HepG2 (cell line): ENCODE measurements at regions not wholly inside any gene's neighbourhood (a gene's known extent, or its start where the extent isn't known, plus 50 kb on each side); places are given as distances from the start of the nearest gene placed in this dataset.

Experiments used
- ATAC-seq: fragments of 200-7000 bp; cut with Tn5 transposase; 3 replicates; pipeline ENCODE4 v1.9.1; 2020; ENCODE audit warnings: mild to moderate bottlenecking, moderate library complexity
- BruUV-seq: library from RNA; stranded (reverse); fragments of 400-500 nt; replicated peaks from 2 replicates; lab custom pipeline; 2021; lab: Mats Ljungman, UMichigan
- CTCF ChIA-PET: fragments of 300-600 bp; formaldehyde crosslinking; extraction: SDS; loops from one replicate; lab custom pipeline; 2021; ENCODE audit warnings: low total read pairs, inconsistent platforms, low intra/inter-chr PET ratio; lab: Yijun Ruan, JAX
- POLR2A ChIA-PET: fragments of 350-600 bp; sonication (Branson Sonifier 250); formaldehyde crosslinking; loops from one replicate; lab custom pipeline; 2020; ENCODE audit warnings: antibody characterized with exemption, inconsistent platforms; lab: Yijun Ruan, JAX
- DNase-seq: peaks from one replicate; pipeline ENCODE4 v3.0.0-alpha.2; 2015; ENCODE audit warnings: low spot score
- FAIRE-seq: peaks from 3 replicates; lab custom pipeline; 2011; peaks lifted over from hg19 to GRCh38; lab: Jason Lieb, UNC
- H2AFZ ChIP-seq: one replicate; pipeline ENCODE4 v1.6.1; 2011; ENCODE audit warnings: low read length, inconsistent platforms
- H3K27ac ChIP-seq: fragments of 300-600 bp; 3 replicates; pipeline ENCODE4 v1.8.0; 2011; ENCODE audit warnings: mixed run types, mild to moderate bottlenecking, mixed read lengths, low read length, inconsistent platforms; ENCODE audit not compliant: insufficient read depth; ENCODE audit errors: extremely low read length
- H3K27me3 ChIP-seq, 2 experiments: fragments of 200-600 bp in 1 of 2; 2 replicates in 1 of 2; 3 replicates in 1 of 2; pipeline versions ENCODE4 v1.6.0 to v1.8.0; 2011; ENCODE audit warnings: low read length in 2 of 2, mild to moderate bottlenecking in 2 of 2, moderate library complexity in 2 of 2, inconsistent platforms in 1 of 2; ENCODE audit not compliant: insufficient read depth in 2 of 2, control insufficient read depth in 1 of 2
- H3K36me3 ChIP-seq, 2 experiments: fragments of 200-600 bp in 1 of 2; replicated peaks in 1 of 2; 2 replicates in 1 of 2; 3 replicates in 1 of 2; pipeline versions ENCODE4 v1.5.1 to v1.8.0; 2011; ENCODE audit warnings: low read length in 2 of 2, inconsistent platforms in 1 of 2; ENCODE audit not compliant: insufficient read depth in 2 of 2, control insufficient read depth in 1 of 2
- H3K4me1 ChIP-seq: 2 replicates; pipeline ENCODE4 v1.5.1; 2012; ENCODE audit warnings: low read length, inconsistent platforms; ENCODE audit not compliant: insufficient read depth
- H3K4me2 ChIP-seq: 2 replicates; pipeline ENCODE4 v1.6.0; 2011; ENCODE audit warnings: low read depth, low read length, inconsistent platforms
- H3K4me3 ChIP-seq, 3 experiments: fragments of 200-600 bp in 1 of 3; sonication (generic), shearing (Covaris generic) in 1 of 3; replicated peaks in 1 of 3; 2 replicates each; pipeline ENCODE4 v1.5.1; 2011 to 2016; ENCODE audit warnings: low read length in 3 of 3, inconsistent platforms in 2 of 3, low read depth in 2 of 3, mild to moderate bottlenecking in 2 of 3, control low read depth in 1 of 3, mixed read lengths in 1 of 3; ENCODE audit not compliant: insufficient read depth in 1 of 3
- H3K79me2 ChIP-seq: one replicate; pipeline ENCODE4 v1.6.1; 2011; ENCODE audit warnings: low read length, inconsistent platforms; ENCODE audit not compliant: insufficient read depth
- H3K9ac ChIP-seq: 2 replicates; pipeline ENCODE4 v1.6.0; 2011; ENCODE audit warnings: mild to moderate bottlenecking, low read depth, low read length, inconsistent platforms; ENCODE audit not compliant: insufficient read depth
- H3K9me3 ChIP-seq: 2 replicates; pipeline ENCODE4 v1.5.1; 2012; ENCODE audit warnings: mild to moderate bottlenecking, low read length
- H4K20me1 ChIP-seq: 2 replicates; pipeline ENCODE4 v1.6.0; 2011; ENCODE audit warnings: inconsistent platforms, mild to moderate bottlenecking, low read length, moderate library complexity; ENCODE audit not compliant: insufficient read depth
- CTCF ChIP-seq: sonication (generic); formaldehyde crosslinking; IDR thresholded peaks from 2 replicates; pipeline ENCODE4 v1.5.0; 2020; ENCODE audit warnings: mild to moderate bottlenecking, missing genetic modification reagents, moderate library complexity
- DRAP1 ChIP-seq: IDR thresholded peaks from 2 replicates; pipeline ENCODE4 v1.6.1; 2016; ENCODE audit warnings: missing genetic modification reagents, missing compliant biosample characterization
- EEA1 ChIP-seq: sonication (generic); formaldehyde crosslinking; IDR thresholded peaks from 2 replicates; pipeline ENCODE4 v1.5.1; 2020; ENCODE audit warnings: mild to moderate bottlenecking, missing genetic modification reagents, borderline replicate concordance
- PPARG ChIP-seq: conservative IDR thresholded peaks from 2 replicates; pipeline ENCODE4 v1.6.1; 2016; ENCODE audit warnings: missing biosample characterization, missing genetic modification reagents
- RBFOX2 ChIP-seq: fragments of 200-400 bp; formaldehyde crosslinking; IDR thresholded peaks from 2 replicates; pipeline ENCODE4 v1.6.1; 2017; ENCODE audit warnings: low read depth, mild to moderate bottlenecking, low read length
- SP2 ChIP-seq: sonication (generic); formaldehyde crosslinking; IDR thresholded peaks from 2 replicates; pipeline ENCODE4 v1.5.1; 2020; ENCODE audit warnings: mild to moderate bottlenecking, missing genetic modification reagents
- STAG1 ChIP-seq: sonication (generic); formaldehyde crosslinking; IDR thresholded peaks from 2 replicates; pipeline ENCODE4 v1.4.0; 2020; ENCODE audit warnings: missing genetic modification reagents
- STAT5B ChIP-seq: sonication (generic); formaldehyde crosslinking; IDR thresholded peaks from 2 replicates; pipeline ENCODE4 v1.4.0; 2020; ENCODE audit warnings: missing genetic modification reagents
- ZKSCAN1 ChIP-seq: fragments of 150-350 bp; IDR thresholded peaks from 2 replicates; pipeline ENCODE4 v1.6.1; 2014; ENCODE audit warnings: low read length
- ZNF776 ChIP-seq: sonication (generic); formaldehyde crosslinking; IDR thresholded peaks from 2 replicates; pipeline ENCODE4 v1.4.0; 2020; ENCODE audit warnings: mild to moderate bottlenecking, missing genetic modification reagents
- WGBS: methylation state at CpG from one replicate; pipeline ENCODE4 v1.1.6; 2017; ENCODE audit warnings: low lambda C conversion rate; 5-methylcytosine and 5-hydroxymethylcytosine counted together
- in situ Hi-C: cut with HindIII; loops from 2 replicates; pipeline ENCODE4 v1.10.0; 2017; ENCODE audit warnings: low pct_unique_long_range_greater_than_20kb; ENCODE audit not compliant: extremely low pct_ligation_motif_present
- intact Hi-C: fragments of 100-400 bp; cut with micrococcal nuclease; formaldehyde crosslinking; loops from one replicate; pipeline ENCODE4 v1.10.0; 2022; ENCODE audit not compliant: unreplicated experiment
- TF ChIP-seq, protein P1 (sequence below): sonication (generic); formaldehyde crosslinking; IDR thresholded peaks from 2 replicates; pipeline ENCODE4 v1.4.0; 2020; ENCODE audit warnings: mild to moderate bottlenecking, missing genetic modification reagents

DNA sequence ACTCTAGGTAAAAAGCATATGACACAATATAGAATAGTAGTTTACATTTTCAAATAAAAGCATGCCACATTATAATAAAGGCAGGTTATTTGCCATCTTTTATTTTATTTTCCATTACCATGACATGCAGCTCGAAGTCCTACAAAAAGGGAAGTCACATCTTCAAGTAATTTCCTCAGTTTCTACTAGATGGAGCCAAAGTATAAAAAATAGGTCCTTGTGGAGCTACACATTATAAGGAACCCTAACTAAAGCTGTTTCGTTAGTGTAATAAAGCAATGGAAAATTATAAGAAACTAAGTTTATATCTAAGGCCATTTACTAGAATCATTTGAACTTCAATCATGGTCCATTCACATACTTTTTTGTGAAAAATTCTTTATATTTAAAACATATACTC is 674.5 kb downstream of the KCNJ3 start:
- Histone ChIP-seq H3K27ac (no peak overlapping the region), H3K27me3 (no peaks in the 10 kb centered on the region), H3K4me2 (no peak overlapping the region), H3K9ac (no peak overlapping the region), H3K79me2 (no peaks in the 10 kb centered on the region), H3K9me3 (no peaks in the 10 kb centered on the region), H4K20me1 (no peaks in the 10 kb centered on the region), H3K36me3 (no peaks in the 10 kb centered on the region), H3K4me3 (no peak overlapping the region), H3K4me1 (no peaks in the 10 kb centered on the region), H2AFZ (no peak overlapping the region)
- FAIRE-seq (no peak), DNase-seq (no peak), ATAC-seq (no peak)
- POLR2A ChIA-PET = no interaction called here
- CTCF ChIA-PET = no interaction called here
- TF ChIP-seq ZKSCAN1 (no peak), DRAP1 (no peak), EEA1 (CRISPR knock-in tag) (no peak), ZNF776 (CRISPR knock-in tag) (no peak), STAT5B (CRISPR knock-in tag) (no peak), SP2 (CRISPR knock-in tag) (no peak), STAG1 (CRISPR knock-in tag) (peak; percentile 60), CTCF (CRISPR knock-in tag) (peak; percentile 31), PPARG (CRISPR knock-in tag) (no peak), RBFOX2 (no peak)
- TF ChIP-seq, protein P1, sequence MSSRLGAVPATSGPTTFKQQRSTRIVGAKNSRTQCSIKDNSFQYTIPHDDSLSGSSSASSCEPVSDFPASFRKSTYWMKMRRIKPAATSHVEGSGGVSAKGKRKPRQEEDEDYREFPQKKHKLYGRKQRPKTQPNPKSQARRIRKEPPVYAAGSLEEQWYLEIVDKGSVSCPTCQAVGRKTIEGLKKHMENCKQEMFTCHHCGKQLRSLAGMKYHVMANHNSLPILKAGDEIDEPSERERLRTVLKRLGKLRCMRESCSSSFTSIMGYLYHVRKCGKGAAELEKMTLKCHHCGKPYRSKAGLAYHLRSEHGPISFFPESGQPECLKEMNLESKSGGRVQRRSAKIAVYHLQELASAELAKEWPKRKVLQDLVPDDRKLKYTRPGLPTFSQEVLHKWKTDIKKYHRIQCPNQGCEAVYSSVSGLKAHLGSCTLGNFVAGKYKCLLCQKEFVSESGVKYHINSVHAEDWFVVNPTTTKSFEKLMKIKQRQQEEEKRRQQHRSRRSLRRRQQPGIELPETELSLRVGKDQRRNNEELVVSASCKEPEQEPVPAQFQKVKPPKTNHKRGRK (CRISPR knock-in tag) = no peak
- WGBS = 0% methylated on average over 2 of the region's 2 CpGs
- in situ Hi-C loops = loop anchor here (10.0 kb wide), 1 partner anchor 1822 kb away; no protein-coding TSS in a partner anchor
- intact Hi-C loops = loop anchor here (10.0 kb wide), 1 partner anchor 1962 kb away; no protein-coding TSS in a partner anchor
- BruUV-seq = no TSS peak
